Retina (tissue), 1 donor: ENCODE measurements at regions not wholly inside any gene's neighbourhood (a gene's known extent, or its start where the extent isn't known, plus 50 kb on each side); places are given as distances from the start of the nearest gene placed in this dataset.
A peak's percentile ranks its signal among the peaks of the same experiment; 100 is the strongest.

Source experiments
- DNase-seq: peaks from one replicate; pipeline ENCODE4 v3.0.0-alpha.2; 2016

DNA sequence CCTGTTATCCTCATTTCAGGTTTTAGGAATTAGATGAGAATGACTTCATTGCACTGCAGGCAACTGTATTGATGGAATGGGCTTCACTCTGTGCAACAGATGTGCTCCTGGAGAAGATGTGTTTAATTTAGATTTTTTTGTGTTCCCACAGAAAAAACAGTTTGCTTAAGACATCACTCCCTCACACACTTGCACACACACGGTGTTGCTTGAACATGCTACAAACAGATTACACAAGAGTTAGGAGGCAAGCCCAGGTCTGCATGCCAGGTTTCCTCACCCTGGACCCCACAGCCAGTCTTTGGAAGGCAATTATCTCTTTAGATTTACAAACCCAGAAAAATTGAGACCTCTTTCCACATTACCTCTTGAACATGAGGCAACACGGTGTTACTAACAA, 93.7 kb upstream of the KLHL29 start:
- DNase-seq, result no peak

DNA sequence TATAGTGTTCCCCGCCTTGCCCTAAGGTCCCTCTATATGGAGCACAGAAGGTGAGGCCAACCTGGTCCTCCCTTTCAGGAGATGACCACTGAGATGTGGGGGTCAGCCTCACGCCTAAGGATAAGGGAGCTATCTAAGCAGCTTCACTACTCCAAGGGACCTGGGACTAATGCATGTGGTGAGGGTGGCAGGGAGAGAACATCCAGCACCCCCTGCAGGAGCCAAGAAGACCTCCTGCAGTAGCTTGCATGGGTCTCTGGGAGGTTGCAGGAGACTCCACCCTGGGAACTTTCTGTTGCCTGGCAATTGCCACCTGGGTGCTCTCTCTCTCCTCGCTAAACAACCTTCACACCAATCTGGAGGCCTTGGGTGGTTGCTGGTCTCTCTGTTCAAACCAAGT, 93.0 kb upstream of the KLHL29 start:
- no peak for DNase-seq

DNA sequence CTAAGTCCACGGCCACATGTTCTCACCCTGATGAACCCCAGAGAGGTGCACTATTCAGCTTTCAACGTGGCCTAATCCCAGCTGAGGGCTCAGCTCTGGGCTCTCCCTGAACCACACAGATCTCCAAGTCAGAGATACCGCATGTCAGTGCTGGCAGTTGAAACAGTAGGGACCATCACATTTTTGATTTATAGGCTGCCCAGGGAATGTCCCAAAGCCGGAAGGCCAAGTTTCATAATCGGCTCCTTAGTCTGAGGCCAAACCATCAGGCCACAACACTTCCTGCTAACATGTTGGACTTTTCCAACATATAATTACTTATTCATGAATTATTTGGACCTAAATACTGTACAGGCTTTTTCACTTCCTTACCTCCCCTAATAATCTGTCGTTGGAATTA, 91.9 kb upstream of the KLHL29 start:
- DNase-seq, result no peak

DNA sequence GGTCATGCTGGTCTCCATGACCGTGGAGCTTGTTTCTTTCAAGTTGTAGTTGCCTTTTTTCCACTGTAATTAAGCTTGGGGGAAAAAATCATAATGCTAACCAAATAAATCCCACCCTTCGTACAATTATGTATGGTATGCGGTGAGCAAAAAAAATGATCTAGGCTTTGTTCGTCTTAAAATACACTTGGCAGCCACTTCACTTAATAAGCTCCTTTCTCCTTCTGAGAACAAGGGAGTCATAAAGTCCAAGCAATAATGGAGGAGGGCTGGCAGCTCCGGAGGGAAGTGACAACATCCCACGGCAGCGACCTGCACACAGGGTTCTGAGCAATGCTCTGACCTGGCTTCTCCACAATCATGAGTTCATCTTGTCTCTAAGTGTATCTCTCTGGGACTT, 91.2 kb upstream of the KLHL29 start:
- no peak for DNase-seq

DNA sequence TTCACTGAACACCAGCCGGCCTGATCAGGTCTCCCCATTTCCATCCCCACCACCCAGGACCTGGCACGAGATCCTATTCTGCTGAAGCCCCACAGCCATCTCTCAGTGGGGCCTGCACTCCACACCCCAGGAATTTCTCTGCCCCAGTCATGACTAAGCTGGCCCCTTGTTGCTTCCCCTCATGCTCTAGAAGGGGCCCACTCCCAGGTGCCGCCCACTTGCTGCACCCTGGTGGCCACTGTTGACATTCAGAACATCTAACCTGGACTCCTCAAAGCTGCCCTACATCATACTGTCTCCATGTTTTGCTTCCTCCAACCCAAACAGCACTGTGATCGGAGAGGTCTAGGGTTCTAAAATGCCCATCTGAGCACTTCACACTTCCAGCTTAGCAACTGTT, 90.7 kb upstream of the KLHL29 start:
- DNase-seq, result no peak

DNA sequence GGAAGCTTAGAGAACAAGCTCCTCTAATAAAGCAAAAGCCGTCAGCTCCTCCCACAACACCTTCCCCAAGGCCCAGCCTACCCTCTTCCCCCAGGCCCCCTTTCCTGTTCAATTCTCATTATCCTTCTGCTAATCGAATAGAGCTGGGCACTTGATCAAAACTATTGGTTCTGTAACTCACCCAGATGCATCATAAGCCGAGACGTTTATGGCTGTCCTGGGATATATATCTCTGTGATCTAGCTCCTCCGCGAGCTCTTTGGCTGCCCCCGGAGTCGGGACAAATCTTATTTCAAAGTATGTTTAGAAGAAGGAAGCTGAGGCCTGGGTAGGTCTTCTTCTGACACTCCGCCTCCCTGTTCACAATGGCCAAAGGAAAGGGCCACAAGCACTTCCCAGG, 88.3 kb upstream of the KLHL29 start:
- DNase-seq, result no peak

DNA sequence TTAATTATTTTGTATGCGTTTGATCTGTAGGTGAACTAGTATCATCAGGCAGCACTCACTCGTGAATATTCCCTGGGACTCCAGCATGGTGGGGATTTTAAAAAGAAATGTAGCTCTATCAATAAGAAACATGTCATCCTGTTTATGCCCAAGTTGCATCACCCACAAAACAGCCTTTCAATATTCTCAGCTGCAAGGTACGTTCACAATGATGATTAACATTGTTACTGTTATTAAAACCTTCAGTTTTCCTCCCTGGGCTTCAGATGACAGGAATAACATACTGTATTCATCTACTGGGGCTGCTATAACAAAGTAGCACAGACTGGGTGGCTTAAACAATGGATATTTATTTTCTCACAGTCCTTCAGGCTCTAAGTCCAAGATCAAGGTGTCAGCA, 87.9 kb upstream of the KLHL29 start:
- DNase-seq, result no peak

DNA sequence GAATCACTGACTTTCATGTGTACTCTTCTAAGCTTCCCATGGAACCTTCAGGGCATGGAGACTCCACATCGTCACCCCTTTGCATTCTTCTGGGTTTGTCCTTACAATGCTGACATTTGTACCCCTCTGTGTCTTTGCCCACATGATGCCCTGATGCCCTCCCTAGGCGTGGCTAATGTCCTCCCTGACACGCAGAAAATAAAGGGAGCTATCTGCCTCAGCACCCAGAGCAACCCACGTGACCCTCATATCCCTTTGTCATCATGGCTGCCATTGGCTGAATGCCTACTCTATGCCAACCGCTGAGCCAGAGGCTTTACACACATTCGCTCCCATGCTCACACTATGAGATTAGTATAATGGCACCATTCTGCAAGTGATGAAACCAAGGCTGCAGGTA, 86.4 kb upstream of the KLHL29 start:
- DNase-seq, result no peak

DNA sequence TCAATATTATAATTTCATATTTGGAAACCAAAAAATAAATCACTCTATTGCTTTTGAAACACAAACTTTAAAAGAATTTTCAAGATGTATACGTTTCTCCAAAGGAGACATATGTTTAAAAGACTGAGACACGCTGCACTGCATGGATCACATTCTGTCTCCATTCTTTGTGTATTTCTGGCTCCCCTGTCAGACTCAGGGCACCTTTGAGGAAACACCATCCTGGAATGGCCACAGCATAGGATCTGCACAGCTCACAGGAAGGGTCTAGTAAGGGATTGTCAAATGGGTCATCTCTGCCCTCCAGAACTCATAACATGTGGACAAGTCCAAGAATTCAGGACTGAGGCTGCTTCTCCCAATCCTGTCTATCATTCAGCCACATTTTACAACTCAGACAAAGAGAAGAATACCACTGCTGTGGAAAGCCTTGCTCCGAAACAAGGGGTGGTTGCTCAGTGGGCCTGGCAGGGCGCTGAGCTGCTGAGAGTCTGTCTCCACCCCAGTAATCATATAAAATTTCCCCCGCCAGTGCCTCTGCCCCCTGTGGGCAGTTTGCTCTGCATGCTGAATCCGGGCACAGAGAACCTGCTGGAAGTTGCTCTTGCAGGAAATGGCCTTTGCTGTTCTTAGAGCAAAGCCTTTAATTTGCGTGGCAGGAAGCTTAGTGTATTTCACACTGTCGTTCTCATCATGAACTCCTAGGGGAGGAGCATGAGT, 85.3 kb upstream of the KLHL29 start:
- DNase-seq, result no peak

DNA sequence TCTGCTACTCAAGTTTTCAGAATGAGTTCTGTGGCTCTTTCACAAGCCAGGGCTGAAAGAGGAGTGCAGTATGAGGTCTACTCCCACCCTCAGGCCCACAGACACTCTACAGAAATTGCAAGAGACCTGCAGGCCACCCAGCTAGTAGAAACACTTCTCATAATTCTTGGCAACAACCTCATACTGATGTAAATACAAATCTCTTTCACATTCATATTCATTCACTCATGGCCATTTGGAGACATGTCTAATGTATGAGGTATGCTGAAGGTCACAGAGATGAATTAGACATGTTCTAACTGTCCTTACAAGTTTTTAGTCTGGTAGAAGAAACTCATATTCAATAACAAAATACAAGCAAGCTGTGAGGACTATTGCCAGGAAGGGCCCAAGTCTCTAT, 83.8 kb upstream of the KLHL29 start:
- DNase-seq, result no peak

DNA sequence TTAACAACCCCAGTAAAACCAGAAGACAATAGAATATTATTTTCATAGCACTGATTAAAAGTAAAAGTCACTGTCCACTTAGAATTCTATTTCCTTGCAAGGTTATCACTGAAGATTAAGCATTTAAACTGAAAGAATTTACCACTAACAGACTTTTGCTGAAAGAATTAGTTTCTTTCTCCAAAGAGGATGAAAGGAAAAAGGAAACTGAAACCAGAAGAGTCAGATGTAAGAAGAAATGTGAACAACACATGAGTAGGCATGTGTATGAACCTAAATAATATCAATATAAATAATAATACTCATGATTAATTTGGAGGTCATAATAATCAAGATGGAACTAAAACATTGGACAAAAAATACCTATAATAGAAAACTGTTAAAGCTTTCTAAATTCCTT, 82.4 kb upstream of the KLHL29 start:
- DNase-seq, result no peak

DNA sequence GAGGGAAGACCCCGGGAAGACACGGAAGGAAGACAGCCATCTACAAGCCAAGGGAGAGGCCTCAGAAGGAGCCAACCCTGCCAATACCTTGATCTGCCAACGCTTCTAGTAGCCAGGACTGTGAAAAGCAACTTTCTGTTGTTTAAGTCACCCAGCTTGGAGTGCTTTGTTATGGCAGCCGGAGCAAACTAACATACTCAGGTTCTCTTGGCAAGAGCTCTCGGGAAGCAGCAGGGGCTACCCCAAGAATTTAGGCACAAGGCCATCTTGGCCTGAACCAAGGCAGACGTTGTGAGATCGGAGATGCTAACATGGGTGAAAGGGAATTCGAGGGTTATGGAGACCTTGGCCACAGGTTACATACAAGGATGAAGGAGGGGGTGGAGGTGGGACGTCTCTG, 78.6 kb upstream of the KLHL29 start:
- DNase-seq, result no peak

DNA sequence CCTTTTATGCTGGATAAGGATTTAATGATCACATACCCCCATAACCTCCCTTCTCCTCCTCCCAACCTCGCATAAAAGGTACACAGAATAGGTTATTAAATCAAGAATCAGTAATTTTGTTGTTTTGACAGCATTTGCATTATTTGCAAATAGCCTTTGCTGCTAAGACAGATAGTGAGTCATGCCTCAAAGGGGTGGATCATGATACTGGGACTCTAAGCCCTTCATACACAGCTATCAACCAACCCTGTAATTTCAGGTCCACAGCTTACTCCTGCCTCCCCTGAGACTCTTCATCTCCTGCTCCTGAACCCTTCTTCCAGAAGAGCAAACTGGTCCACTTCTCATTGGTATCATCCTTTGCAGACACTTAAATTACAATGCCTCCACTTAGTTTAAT, 73.8 kb upstream of the KLHL29 start:
- DNase-seq, result no peak

DNA sequence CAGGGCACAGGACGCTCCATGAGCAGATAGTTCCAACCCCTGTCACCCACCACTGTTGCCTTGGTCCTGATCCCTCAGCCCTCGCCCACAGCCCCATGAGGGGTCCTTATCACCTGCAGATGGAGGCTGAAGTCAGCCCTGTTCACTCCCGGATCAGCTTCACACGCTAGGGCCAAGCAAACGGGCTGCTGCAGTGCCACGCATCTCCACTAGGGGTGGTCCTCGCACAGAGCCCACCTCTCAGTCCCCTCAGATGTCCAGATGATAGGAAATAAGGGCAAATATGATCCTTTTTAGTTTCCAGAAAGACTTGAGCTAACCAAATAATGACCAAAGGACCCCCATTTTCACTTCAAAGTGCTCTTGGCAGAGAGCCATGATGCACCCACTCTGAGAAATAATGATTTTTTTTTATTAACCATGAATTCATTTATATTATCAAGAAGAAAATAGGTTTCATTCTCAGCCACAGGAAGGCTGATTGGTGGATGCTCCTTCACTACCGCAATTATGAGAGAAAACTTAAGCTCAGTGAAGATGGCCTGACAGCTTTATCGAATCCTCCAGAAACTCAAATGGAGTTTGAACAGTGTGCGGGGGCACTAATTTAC, 71.9 kb upstream of the KLHL29 start:
- peak; percentile 54 for DNase-seq

DNA sequence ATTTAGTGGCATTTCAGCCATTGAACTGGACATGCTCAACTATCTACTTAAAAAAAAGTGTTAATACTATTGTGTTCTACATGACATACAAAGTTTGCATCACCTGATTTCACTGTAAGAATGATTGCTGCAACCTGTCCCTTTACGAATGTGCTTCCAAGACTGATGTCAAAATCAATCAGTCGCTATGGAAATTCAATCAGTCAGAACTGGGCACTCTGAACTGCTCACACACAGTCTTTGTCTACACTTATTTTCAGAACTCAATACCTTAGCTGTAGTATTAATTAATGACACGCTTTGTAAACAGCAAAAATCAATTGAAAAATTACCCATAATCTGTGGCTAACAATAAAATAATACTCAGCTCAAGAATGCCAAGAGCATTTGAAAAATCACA, 70.3 kb upstream of the KLHL29 start:
- no peak for DNase-seq

DNA sequence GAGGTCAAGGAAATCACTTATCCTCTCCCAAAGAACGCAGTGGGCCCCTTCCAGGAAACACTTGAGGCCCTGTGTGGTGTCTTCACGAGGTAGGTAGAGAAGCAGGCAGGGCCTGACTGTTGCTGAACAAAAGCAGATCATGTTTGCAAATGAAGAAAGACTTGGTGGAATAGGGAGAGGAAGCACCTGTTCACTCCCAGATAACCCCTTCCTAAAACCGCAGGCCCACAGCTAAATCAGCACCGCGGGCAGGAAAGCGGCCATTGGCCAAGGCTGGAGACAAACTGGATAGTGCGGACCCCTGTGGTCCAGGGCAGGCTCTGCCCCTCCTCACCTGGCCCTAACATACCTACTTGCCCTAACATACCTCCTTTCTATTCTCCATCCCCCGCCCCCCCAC, 64.9 kb upstream of the KLHL29 start:
- DNase-seq, result no peak

DNA sequence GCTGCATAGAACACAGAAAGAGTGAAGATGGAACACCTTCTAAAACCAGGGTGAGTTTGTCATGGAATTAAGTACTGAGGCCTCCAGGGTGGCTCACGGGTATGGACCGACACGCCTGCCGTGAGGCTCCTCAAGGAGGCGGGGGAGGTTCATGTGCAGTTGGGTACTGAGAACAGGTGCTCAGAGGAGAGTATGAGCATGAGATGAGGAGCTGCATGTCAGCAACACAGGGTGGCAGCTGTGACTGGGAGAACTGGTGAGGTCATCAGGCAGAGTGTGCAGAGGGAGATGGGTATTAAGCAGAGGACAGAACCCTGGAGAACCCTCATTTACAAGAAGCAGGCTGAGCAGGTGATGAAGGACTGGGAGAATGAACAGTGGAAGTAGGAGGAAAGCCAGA, 63.2 kb upstream of the KLHL29 start:
- no peak for DNase-seq

DNA sequence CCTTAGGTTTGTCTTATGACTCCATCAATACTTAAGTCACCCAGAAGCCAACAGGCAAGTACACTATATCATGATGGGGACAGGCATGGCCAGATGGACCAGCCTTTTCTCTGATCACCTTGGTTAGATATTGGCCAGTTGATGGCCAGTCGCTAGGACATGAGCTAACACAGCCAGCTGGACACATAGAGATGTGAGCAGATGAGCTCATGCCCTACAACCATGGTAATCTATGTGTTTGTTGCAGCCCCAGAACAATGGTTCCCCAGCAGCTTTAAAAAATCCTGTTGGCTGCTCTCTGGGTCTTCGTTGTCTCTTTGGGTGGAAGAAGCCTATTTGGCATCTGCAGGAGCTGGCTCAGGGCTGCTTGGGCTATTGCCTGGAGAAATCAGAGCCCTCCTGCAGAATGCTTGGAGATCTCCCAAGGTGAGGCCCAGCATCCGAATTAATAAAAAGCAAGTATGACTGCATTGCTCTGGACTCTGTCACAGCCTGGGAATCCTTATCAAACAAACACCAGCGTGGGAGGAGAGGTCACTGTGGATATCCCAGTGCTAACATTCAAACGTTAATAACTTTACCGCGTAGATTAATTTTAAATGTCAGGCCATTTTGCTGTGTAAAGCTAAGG, 62.3 kb upstream of the KLHL29 start:
- DNase-seq, result no peak

DNA sequence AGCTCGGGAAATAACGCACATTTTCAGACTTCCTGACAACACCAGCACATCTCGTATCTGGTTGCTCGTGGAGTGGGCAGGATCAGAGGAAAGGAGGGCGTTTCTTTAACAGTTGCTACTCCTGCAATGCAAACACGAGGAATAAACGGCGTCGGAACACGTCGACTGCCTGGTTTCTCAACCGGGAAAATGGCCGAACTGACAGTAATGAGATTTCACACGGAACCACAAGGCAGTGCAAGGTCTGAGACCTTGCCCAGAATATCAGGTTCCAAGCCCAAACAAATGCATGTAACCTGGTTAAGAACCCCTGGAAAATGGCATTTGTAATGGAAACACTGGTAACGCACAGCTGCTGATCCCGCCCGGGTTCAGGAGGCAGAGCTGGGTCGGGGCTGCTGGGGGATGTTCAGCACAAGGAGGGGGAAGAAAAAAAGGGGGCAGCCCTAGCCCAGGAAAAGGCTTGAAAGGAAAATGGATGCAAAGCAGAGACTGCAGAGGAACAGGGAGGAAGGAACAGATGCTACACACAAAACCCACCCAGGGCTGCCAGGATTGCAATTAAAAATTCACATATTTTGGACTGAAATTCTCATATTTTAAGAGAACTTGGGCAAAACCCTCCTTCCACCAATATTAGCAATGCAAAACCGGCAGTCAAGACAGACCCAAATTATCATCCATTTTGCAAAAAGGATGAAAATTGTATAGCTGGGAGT, 61.6 kb upstream of the KLHL29 start:
- no peak for DNase-seq

DNA sequence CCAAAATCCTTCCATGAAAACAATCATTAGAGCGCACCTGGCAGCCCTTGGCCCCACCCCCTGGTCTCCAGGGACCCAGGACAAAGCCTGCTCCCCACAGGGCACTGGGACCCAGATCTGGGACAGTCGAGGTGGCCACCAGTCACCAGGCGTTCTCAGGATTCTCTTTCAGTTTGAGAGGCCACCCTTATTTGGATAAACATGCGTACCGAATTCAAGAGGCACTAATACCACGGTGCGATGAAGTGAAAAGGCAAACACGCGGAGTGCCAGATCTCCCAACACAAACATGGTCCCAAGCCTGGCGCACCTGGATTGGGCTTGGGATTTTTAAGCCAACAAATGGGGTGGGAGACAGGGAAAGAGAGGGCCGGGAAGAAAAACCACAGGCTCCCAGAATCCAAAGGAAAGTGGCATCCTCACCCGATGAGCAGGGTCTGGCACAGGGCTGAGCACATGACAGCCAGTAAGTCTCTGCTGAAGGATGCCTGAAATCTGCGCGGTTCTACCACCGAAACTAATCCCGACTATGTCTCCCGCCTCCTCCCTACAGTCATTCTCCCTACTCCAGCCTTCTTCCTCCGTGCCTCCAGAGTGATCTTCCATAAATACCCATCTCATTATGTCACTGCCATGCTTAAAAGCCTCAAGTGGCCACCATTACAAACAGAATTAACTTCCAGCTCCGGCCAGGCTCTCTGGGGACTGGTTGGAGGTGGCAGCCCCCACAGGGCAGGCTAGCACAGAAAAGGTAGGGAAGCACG, 60.9 kb upstream of the KLHL29 start:
- DNase-seq, result no peak

DNA sequence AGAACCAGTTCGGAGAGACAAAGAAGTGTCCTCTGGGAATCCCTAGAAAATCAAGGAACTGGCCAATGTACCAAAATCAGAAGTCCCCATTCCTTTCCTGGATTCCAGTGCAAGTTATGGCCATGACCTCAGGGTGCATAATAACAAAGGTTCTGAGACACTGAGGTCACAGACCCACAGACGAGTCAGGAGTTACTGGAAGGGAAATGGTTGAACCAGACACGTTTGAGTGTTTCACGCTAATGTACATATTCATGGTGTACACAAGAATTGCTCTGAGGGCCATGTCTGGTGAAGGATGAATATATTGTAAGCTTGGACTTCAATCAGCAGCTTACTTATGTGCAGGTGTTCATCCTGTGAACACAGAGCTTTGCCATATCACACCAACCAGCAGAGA, 58.6 kb upstream of the KLHL29 start:
- DNase-seq, result no peak

DNA sequence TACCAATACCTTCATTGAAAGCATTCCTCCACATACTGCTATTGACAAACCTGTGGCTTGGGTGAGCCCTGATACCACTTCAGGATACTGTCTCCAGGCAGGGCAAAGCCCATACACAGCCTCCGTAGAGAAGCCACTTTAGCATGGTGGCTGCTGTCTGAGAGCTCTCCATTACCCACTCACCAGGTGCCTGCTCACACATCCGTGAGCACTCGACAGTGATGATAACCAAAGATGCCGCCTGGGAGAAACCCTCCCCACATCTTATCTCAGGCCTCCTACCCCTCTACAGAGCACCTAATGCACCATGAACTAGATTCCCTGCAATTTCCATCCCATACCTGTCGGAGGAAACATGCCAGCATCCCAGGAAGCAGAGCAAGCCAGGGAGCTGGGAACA, 57.6 kb upstream of the KLHL29 start:
- peak; percentile 41 for DNase-seq

DNA sequence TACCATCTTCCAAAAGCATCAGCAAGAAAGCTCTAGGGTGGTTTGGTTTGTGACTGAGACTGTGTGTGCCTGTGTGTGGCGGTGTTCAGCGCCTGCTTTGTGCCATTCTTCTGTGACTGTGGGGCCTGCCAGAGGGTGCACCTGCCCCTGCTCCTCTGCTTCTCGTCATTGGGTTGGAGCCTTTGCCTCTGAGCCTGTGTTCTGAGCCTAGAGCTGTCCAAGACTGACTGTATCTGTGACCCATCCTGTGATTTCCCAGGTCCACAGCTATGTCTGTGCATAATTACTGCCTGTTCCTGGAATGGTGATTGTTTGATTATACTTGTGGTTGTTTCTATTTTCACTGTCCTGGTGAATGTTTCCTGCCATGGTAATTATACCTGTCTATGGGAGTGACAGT, 57.1 kb upstream of the KLHL29 start:
- no peak for DNase-seq
